ENCODE measurements at regions not wholly inside any gene's neighbourhood (a gene's known extent, or its start where the extent isn't known, plus 50 kb on each side); places are given as distances from the start of the nearest gene placed in this dataset.

DNA sequence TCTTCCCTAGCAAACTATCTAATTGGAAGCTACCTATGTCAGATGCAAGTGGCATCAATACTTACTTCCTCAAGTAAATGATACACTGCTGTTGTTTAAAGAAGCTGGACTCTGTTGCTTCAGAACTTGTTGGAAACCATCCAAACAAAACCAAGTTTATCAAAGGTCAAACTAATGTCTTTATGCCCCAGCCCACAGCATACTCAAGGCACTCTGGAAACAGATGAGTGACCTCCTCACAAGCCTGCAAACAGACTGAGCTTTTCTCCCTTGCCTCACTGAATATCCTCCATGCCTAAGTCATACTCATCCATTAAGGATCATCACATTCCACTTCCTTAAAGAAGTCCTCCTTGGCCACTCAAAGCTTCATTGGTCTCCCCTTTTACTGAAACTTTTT lies 107.4 kb upstream of the ACP3 start:
- TF ChIP-seq TAF1 (IDR thresholded peaks at IDR 0.05; ENCODE audit: low read depth) (no peak), TCF12 (IDR thresholded peaks at IDR 0.05; ENCODE audit: low read depth) (no peak), FOXM1 (IDR thresholded peaks at IDR 0.05; ENCODE audit: borderline replicate concordance, low read depth) (no peak), TEAD4 (IDR thresholded peaks at IDR 0.05) (no peak), EGR1 (IDR thresholded peaks at IDR 0.05) (no peak), REST (IDR thresholded peaks at IDR 0.05; ENCODE audit: low read depth) (no peak), EP300 (IDR thresholded peaks at IDR 0.05; ENCODE audit: borderline replicate concordance) (no peak), CREB1 (IDR thresholded peaks at IDR 0.05; ENCODE audit: low read depth) (no peak), NFIC (IDR thresholded peaks at IDR 0.05) (no peak), YY1 (IDR thresholded peaks at IDR 0.05; ENCODE audit: low read depth) (no peak), ZBTB7A (IDR thresholded peaks at IDR 0.05; ENCODE audit: low read depth) (no peak), CEBPB (IDR thresholded peaks at IDR 0.05) (no peak), RAD21 (IDR thresholded peaks at IDR 0.05; ENCODE audit: low read depth) (no peak)
- TF ChIP-seq, protein P1, sequence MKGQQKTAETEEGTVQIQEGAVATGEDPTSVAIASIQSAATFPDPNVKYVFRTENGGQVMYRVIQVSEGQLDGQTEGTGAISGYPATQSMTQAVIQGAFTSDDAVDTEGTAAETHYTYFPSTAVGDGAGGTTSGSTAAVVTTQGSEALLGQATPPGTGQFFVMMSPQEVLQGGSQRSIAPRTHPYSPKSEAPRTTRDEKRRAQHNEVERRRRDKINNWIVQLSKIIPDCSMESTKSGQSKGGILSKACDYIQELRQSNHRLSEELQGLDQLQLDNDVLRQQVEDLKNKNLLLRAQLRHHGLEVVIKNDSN (IDR thresholded peaks at IDR 0.05) = no peak
- TF ChIP-seq, protein P2, sequence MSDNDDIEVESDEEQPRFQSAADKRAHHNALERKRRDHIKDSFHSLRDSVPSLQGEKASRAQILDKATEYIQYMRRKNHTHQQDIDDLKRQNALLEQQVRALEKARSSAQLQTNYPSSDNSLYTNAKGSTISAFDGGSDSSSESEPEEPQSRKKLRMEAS (IDR thresholded peaks at IDR 0.05) = no peak

DNA sequence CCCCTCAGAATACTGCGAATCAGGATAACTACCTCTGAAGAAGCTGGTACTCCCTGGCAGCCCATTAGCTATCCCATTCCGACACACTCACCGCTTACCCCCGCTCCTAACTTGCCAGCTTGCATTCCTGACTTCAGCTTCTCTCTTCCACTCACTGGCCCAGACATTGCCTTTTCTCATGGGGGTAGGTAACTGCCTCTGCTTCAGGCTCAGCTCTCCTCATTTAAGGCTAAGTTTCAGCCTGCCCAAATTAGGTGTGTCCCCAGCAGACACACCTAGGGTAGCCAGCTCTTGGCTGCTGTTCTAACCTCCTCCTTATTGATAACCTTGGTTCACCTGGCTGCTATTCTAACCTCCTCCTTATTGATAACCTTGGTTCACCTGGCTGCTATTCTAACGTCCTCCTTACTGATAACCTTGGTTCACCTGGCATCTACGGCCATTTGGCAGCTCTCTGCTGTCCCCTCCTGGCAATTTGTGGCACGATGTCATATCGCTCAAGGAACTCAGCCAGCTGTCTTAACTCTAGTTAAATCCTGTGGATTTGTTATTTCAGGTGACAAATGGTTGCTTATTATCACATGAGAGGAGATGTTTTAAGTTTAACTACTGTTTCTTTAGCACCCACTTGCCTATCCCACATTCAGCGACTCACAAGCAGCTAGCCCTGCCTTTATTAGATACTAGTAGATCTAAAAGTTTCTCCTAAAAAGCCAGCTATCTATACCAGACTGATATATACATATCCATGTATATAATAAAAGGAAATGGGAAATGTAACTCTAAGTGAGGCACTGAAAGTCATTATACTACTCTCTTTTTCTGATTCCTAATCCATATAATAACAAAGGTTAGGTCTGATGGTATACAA lies 106.5 kb upstream of the ACP3 start:
- TF ChIP-seq EP300 (IDR thresholded peaks at IDR 0.05; ENCODE audit: borderline replicate concordance) (no peak), RAD21 (IDR thresholded peaks at IDR 0.05; ENCODE audit: low read depth) (peak; percentile 81)

- TF ChIP-seq REST (IDR thresholded peaks at IDR 0.05; ENCODE audit: low read depth) (no peak), FOXM1 (IDR thresholded peaks at IDR 0.05; ENCODE audit: borderline replicate concordance, low read depth) (no peak), YY1 (IDR thresholded peaks at IDR 0.05; ENCODE audit: low read depth) (no peak), NFIC (IDR thresholded peaks at IDR 0.05) (no peak), EP300 (IDR thresholded peaks at IDR 0.05; ENCODE audit: borderline replicate concordance) (no peak), EGR1 (IDR thresholded peaks at IDR 0.05) (no peak), CEBPB (IDR thresholded peaks at IDR 0.05) (no peak), RAD21 (IDR thresholded peaks at IDR 0.05; ENCODE audit: low read depth) (no peak)
- TF ChIP-seq, protein P2 (IDR thresholded peaks at IDR 0.05) = no peak
Measured at GRCh38 chr3:132211896-132212295, 105.3 kb upstream of the ACP3 start.

DNA sequence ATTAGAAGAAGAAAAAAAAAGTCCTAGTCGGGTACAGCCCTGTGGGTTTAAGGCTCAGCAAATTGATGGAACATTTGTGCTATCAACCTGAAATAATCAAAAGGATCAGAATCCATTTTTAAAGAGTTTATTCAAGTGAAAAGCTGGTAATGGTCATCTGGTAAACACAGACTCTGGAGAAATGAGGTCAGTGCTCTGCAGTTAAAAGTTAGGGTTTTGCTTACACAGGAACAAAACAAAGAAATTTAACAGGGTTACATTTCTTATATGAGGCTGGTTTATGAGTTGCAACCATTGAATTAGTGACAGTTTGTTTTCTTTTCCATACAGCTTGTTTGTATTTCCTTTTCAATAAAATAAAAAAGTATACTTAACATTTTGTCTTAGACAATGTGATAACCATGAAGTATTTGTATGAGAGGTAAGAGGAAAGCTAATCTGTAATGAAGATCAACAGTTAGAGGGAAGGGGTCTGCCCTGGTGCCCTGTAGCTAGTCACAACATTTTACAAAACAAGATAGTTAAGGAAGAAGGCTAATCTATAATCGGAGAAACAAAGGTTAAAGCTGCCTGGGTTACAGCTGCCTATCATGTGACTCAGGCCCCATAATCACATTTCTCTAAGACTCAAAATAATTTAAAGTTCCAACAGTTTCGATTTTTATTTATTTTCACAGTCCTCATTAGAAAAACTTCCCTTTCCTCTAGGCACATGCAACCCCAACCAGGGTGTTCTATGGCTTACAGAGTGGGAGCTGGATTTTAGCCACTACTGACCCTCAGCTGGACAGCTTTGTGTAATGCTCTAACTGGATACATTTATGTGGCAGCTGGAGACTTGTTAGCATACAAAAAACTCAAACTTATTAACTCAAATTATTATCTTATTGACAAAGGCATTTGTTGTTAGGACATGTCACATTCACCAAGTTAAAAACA lies 98.1 kb upstream of the ACP3 start:
- TF ChIP-seq FOXM1 (IDR thresholded peaks at IDR 0.05; ENCODE audit: borderline replicate concordance, low read depth) (no peak), REST (IDR thresholded peaks at IDR 0.05; ENCODE audit: low read depth) (no peak), TCF12 (IDR thresholded peaks at IDR 0.05; ENCODE audit: low read depth) (no peak), YY1 (IDR thresholded peaks at IDR 0.05; ENCODE audit: low read depth) (no peak), NFIC (IDR thresholded peaks at IDR 0.05) (no peak), RAD21 (IDR thresholded peaks at IDR 0.05; ENCODE audit: low read depth) (no peak)

Data from Ishikawa (cell line).